ENCODE measurements at regions not wholly inside any gene's neighbourhood (a gene's known extent, or its start where the extent isn't known, plus 50 kb on each side); places are given as distances from the start of the nearest gene placed in this dataset.

DNA sequence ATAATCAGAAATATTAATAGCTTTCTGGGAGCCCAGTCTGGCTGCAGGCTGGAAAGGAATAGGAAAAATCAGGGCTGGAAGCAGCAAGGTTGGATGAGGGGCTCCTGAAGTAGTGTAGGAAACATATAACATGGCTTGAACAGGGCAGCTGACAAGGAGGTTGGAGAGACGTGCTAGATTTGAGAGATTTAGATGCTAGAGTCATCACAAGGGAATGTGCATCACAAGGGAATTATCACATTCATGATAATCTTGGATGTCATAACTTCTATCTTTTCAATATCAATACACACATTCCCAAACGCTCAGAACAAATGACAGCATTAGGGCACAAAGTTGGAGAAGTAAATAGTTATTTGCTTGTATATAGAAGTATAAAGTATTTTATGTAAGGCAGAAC lies 120.9 kb upstream of the EGFR start:
- TF ChIP-seq, protein P1, sequence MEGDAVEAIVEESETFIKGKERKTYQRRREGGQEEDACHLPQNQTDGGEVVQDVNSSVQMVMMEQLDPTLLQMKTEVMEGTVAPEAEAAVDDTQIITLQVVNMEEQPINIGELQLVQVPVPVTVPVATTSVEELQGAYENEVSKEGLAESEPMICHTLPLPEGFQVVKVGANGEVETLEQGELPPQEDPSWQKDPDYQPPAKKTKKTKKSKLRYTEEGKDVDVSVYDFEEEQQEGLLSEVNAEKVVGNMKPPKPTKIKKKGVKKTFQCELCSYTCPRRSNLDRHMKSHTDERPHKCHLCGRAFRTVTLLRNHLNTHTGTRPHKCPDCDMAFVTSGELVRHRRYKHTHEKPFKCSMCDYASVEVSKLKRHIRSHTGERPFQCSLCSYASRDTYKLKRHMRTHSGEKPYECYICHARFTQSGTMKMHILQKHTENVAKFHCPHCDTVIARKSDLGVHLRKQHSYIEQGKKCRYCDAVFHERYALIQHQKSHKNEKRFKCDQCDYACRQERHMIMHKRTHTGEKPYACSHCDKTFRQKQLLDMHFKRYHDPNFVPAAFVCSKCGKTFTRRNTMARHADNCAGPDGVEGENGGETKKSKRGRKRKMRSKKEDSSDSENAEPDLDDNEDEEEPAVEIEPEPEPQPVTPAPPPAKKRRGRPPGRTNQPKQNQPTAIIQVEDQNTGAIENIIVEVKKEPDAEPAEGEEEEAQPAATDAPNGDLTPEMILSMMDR (IDR thresholded peaks at IDR 0.05; ENCODE audit: low read depth, low read length, poor library complexity, severe bottlenecking): no peak
- no peak for TF ChIP-seq EZH2phosphoT487 (IDR thresholded peaks at IDR 0.05; ENCODE audit: borderline replicate concordance, low read length)
